ENCODE measurements at regions not wholly inside any gene's neighbourhood (a gene's known extent, or its start where the extent isn't known, plus 50 kb on each side); places are given as distances from the start of the nearest gene placed in this dataset.

DNA sequence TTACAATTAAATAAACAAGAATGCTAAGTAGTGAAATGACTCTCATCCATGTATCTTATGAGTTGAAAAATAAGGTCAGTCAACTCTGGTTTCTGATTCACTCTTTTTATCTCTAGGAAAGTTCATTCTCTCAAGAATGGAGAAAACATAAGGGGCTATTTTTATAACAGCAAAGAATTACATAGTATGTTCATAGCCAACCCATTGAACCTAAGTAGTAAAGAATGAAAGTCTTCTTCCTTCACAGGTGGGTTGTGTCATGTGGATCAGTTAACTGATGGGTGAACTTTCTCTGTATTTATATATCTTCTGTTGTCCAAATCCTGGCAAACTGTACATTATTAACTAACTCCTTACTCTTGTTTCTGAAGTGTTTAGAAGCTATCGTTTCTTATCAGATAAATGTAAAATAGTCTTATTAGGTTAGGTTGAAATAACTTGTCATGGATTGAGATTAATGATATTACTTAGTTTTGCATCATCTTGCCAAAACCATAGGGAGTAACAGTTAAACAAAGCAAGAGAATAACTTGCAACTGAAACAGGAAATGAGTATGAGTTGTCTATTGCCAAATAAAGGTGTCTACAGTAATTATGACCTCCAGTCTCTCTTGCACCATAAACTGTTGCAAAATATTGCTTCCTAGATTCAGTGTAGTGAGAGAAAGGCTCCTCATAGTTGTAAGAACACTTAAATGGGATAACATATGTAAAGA is 86.8 kb downstream of the ANKRD7 start:
- TF ChIP-seq GABPA (IDR thresholded peaks at IDR 0.05; ENCODE audit: low read depth) (peak; percentile 76), POLR2AphosphoS5 (IDR thresholded peaks at IDR 0.05; ENCODE audit: low read depth) (peak; percentile 79; the same call in 1 of the 2 replicates), SPI1 (IDR thresholded peaks at IDR 0.05; ENCODE audit: borderline replicate concordance, low read depth) (peak; percentile 63; the same call in 1 of the 2 replicates)
- TF ChIP-seq, protein P1, sequence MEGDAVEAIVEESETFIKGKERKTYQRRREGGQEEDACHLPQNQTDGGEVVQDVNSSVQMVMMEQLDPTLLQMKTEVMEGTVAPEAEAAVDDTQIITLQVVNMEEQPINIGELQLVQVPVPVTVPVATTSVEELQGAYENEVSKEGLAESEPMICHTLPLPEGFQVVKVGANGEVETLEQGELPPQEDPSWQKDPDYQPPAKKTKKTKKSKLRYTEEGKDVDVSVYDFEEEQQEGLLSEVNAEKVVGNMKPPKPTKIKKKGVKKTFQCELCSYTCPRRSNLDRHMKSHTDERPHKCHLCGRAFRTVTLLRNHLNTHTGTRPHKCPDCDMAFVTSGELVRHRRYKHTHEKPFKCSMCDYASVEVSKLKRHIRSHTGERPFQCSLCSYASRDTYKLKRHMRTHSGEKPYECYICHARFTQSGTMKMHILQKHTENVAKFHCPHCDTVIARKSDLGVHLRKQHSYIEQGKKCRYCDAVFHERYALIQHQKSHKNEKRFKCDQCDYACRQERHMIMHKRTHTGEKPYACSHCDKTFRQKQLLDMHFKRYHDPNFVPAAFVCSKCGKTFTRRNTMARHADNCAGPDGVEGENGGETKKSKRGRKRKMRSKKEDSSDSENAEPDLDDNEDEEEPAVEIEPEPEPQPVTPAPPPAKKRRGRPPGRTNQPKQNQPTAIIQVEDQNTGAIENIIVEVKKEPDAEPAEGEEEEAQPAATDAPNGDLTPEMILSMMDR (IDR thresholded peaks at IDR 0.05; ENCODE audit: insufficient read depth, low read length): no peak
- TF ChIP-seq, protein P2, sequence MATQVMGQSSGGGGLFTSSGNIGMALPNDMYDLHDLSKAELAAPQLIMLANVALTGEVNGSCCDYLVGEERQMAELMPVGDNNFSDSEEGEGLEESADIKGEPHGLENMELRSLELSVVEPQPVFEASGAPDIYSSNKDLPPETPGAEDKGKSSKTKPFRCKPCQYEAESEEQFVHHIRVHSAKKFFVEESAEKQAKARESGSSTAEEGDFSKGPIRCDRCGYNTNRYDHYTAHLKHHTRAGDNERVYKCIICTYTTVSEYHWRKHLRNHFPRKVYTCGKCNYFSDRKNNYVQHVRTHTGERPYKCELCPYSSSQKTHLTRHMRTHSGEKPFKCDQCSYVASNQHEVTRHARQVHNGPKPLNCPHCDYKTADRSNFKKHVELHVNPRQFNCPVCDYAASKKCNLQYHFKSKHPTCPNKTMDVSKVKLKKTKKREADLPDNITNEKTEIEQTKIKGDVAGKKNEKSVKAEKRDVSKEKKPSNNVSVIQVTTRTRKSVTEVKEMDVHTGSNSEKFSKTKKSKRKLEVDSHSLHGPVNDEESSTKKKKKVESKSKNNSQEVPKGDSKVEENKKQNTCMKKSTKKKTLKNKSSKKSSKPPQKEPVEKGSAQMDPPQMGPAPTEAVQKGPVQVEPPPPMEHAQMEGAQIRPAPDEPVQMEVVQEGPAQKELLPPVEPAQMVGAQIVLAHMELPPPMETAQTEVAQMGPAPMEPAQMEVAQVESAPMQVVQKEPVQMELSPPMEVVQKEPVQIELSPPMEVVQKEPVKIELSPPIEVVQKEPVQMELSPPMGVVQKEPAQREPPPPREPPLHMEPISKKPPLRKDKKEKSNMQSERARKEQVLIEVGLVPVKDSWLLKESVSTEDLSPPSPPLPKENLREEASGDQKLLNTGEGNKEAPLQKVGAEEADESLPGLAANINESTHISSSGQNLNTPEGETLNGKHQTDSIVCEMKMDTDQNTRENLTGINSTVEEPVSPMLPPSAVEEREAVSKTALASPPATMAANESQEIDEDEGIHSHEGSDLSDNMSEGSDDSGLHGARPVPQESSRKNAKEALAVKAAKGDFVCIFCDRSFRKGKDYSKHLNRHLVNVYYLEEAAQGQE (IDR thresholded peaks at IDR 0.05; ENCODE audit: insufficient replicate concordance, low read depth): peak; percentile 71
